ENCODE measurements at regions not wholly inside any gene's neighbourhood (a gene's known extent, or its start where the extent isn't known, plus 50 kb on each side); places are given as distances from the start of the nearest gene placed in this dataset.

- DNase-seq (ENCODE audit: low read depth) = no peak
Measured at GRCh38 chr10:28058746-28059145, 59.9 kb upstream of the ODAD2 start.

- no peak for DNase-seq (ENCODE audit: low read depth)
Measured at GRCh38 chr10:28054228-28054860, 55.5 kb upstream of the ODAD2 start.

- DNase-seq (ENCODE audit: low read depth) = no peak
Measured at GRCh38 chr10:28049286-28049685, 50.4 kb upstream of the ODAD2 start.
